Fibroblast of lung (primary cell): ENCODE measurements at regions not wholly inside any gene's neighbourhood (a gene's known extent, or its start where the extent isn't known, plus 50 kb on each side); places are given as distances from the start of the nearest gene placed in this dataset.

ENCODE experiments used
- DNase-seq, 2 donors: peaks; one replicate each; pipeline versions ENCODE4 v3.0.0 to v3.0.0-alpha.2; 2010; ENCODE audit warnings: low read depth in 2 of 2
- H2AFZ ChIP-seq: 2 replicates; pipeline ENCODE4 v1.5.1; 2012; ENCODE audit warnings: low read length, control low read depth, inconsistent platforms
- H3K27ac ChIP-seq: 2 replicates; pipeline ENCODE4 v1.5.1; 2011; ENCODE audit warnings: low read length, control low read depth; ENCODE audit not compliant: insufficient read depth
- H3K27me3 ChIP-seq: 2 replicates; pipeline ENCODE4 v1.5.1; 2011; ENCODE audit warnings: mild to moderate bottlenecking, low read length; ENCODE audit not compliant: control insufficient read depth, insufficient read depth
- H3K36me3 ChIP-seq: 2 replicates; pipeline ENCODE4 v1.5.1; 2011; ENCODE audit warnings: low read length; ENCODE audit not compliant: control insufficient read depth, insufficient read depth
- H3K4me1 ChIP-seq: 2 replicates; pipeline ENCODE4 v1.5.1; 2011; ENCODE audit warnings: low read length; ENCODE audit not compliant: control insufficient read depth, insufficient read depth; ENCODE audit errors: extremely low read depth
- H3K4me2 ChIP-seq: 2 replicates; pipeline ENCODE4 v1.5.1; 2011; ENCODE audit warnings: low read length, control low read depth; ENCODE audit not compliant: insufficient read depth; ENCODE audit errors: extremely low read depth
- H3K4me3 ChIP-seq, 4 experiments: fragments of 200-600 bp in 1 of 4; sonication (generic) in 1 of 4; replicated peaks in 1 of 4; 2 replicates each; pipeline ENCODE4 v1.5.1; 2011 to 2016; ENCODE audit warnings: low read length in 4 of 4, low read depth in 3 of 4, mild to moderate bottlenecking in 3 of 4, control low read depth in 2 of 4, inconsistent platforms in 1 of 4, mixed read lengths in 1 of 4; ENCODE audit not compliant: insufficient read depth in 1 of 4; ENCODE audit errors: control extremely low read depth in 1 of 4
- H3K79me2 ChIP-seq: 2 replicates; pipeline ENCODE4 v1.5.1; 2012; ENCODE audit warnings: mild to moderate bottlenecking, low read length, inconsistent platforms; ENCODE audit not compliant: control insufficient read depth, insufficient read depth
- H3K9ac ChIP-seq: 2 replicates; pipeline ENCODE4 v1.5.1; 2011; ENCODE audit warnings: mild to moderate bottlenecking, low read length, control low read depth; ENCODE audit not compliant: insufficient read depth
- H3K9me3 ChIP-seq: 2 replicates; pipeline ENCODE4 v1.5.1; 2012; ENCODE audit warnings: low read depth, low read length; ENCODE audit not compliant: control insufficient read depth, insufficient read depth
- H4K20me1 ChIP-seq: 2 replicates; pipeline ENCODE4 v1.5.1; 2011; ENCODE audit warnings: low read length; ENCODE audit not compliant: control insufficient read depth, insufficient read depth; ENCODE audit errors: extremely low read depth
- CTCF ChIP-seq, 2 donors: IDR thresholded peaks in 1 of 2; conservative IDR thresholded peaks in 1 of 2; 1 replicate in 1 of 2; 2 replicates in 1 of 2; pipeline ENCODE4 v1.5.1; 2011 to 2012; ENCODE audit warnings: low read length in 2 of 2, control low read depth in 1 of 2, inconsistent platforms in 1 of 2, low read depth in 1 of 2, mild to moderate bottlenecking in 1 of 2
- EZH2 ChIP-seq: IDR thresholded peaks from 2 replicates; pipeline ENCODE4 v1.5.1; 2012; ENCODE audit warnings: low read length, control low read depth, mild to moderate bottlenecking; ENCODE audit errors: missing control alignments

GRCh38 chr6:144347448-144347759 is 62.3 kb downstream of the UTRN start:
- Histone ChIP-seq H3K9ac (no peak overlapping the region), H3K4me3 (no peak overlapping the region), H3K9me3 (no peaks in the 10 kb centered on the region), H3K36me3 (no peaks in the 10 kb centered on the region), H3K4me1 (peaks cover 10% of the 10 kb centered on the region), H3K27me3 (no peaks in the 10 kb centered on the region), H2AFZ (no peak overlapping the region), H3K4me2 (no peak overlapping the region), H4K20me1 (no peaks in the 10 kb centered on the region), H3K79me2 (peaks cover 36% of the 10 kb centered on the region), H3K27ac (no peak overlapping the region)
- no peak for DNase-seq
- TF ChIP-seq CTCF (conservative IDR thresholded peaks at IDR 0.05 in 1 of 2, IDR thresholded peaks at IDR 0.05 in 1 of 2; ENCODE audit: low read depth in 1 of 2, low read length in 2 of 2) (no peak), EZH2 (no peak)

- Histone ChIP-seq H3K4me1 (peaks cover 10% of the 10 kb centered on the region), H3K4me3 (no peak overlapping the region), H3K9me3 (no peaks in the 10 kb centered on the region), H3K27ac (no peak overlapping the region), H3K36me3 (no peaks in the 10 kb centered on the region), H4K20me1 (no peaks in the 10 kb centered on the region), H3K79me2 (peaks cover 31% of the 10 kb centered on the region), H3K27me3 (no peaks in the 10 kb centered on the region), H3K9ac (no peak overlapping the region), H2AFZ (no peak overlapping the region), H3K4me2 (no peak overlapping the region)
- DNase-seq, result no peak
- TF ChIP-seq CTCF (conservative IDR thresholded peaks at IDR 0.05 in 1 of 2, IDR thresholded peaks at IDR 0.05 in 1 of 2; ENCODE audit: low read depth in 1 of 2, low read length in 2 of 2) (no peak), EZH2 (no peak)
Observed at GRCh38 chr6:144347933-144348332, 62.8 kb downstream of the UTRN start.

- H3K27ac ChIP-seq, result no peak overlapping the region
- no peaks in the 10 kb centered on the region for H3K27me3 ChIP-seq
- no peak overlapping the region for H3K9ac ChIP-seq
- H4K20me1 ChIP-seq, result no peaks in the 10 kb centered on the region
- H3K4me2 ChIP-seq, result peak overlapping the region; percentile 23
- peaks cover 36% of the 10 kb centered on the region for H3K79me2 ChIP-seq
- H3K9me3 ChIP-seq, result no peaks in the 10 kb centered on the region
- DNase-seq, result peak; percentile 42 to 87
- no peak for TF ChIP-seq CTCF (conservative IDR thresholded peaks at IDR 0.05 in 1 of 2, IDR thresholded peaks at IDR 0.05 in 1 of 2; ENCODE audit: low read depth in 1 of 2, low read length in 2 of 2)
- no peak for TF ChIP-seq EZH2
- no peak overlapping the region for H2AFZ ChIP-seq
- no peaks in the 10 kb centered on the region for H3K36me3 ChIP-seq
- H3K4me3 ChIP-seq, result no peak overlapping the region
- peaks cover 10% of the 10 kb centered on the region for H3K4me1 ChIP-seq
Observed at GRCh38 chr6:144349690-144350527, 64.8 kb downstream of the UTRN start.
